Left lung (tissue), 4 donors: ENCODE measurements at regions not wholly inside any gene's neighbourhood (a gene's known extent, or its start where the extent isn't known, plus 50 kb on each side); places are given as distances from the start of the nearest gene placed in this dataset.

Source experiments
- ATAC-seq: fragments of 200-7000 bp; cut with Tn5 transposase; one replicate; pipeline ENCODE4 v1.9.1; 2020; ENCODE audit warnings: moderate library complexity
- DNase-seq, 4 donors: peaks; one replicate each; pipeline ENCODE4 v3.0.0-alpha.2; 2013 to 2020
- H3K27ac ChIP-seq, 2 donors: fragments of 200-600 bp; sonication (generic) in 1 of 2; one replicate each; pipeline versions ENCODE4 v1.5.0 to v1.8.0; 2020 to 2021
- H3K27me3 ChIP-seq, 2 donors: fragments of 200-600 bp; sonication (generic) in 1 of 2; one replicate each; pipeline versions ENCODE4 v1.5.0 to v1.8.0; 2020 to 2021
- H3K36me3 ChIP-seq, 2 donors: fragments of 200-600 bp; sonication (generic) in 1 of 2; one replicate each; pipeline versions ENCODE4 v1.5.0 to v1.8.0; 2020 to 2021
- H3K4me1 ChIP-seq, 2 donors: fragments of 200-600 bp; one replicate each; pipeline ENCODE4 v1.8.0; 2021
- H3K4me3 ChIP-seq, 2 donors: fragments of 200-600 bp; sonication (generic) in 1 of 2; one replicate each; pipeline versions ENCODE4 v1.5.0 to v1.8.0; 2020 to 2021; ENCODE audit warnings: mild to moderate bottlenecking in 1 of 2
- H3K9me3 ChIP-seq, 2 donors: fragments of 200-600 bp; sonication (generic) in 1 of 2; one replicate each; pipeline versions ENCODE4 v1.5.0 to v1.8.0; 2020 to 2021
- intact Hi-C, 2 donors: fragments of 100-400 bp; cut with DNase I; formaldehyde crosslinking; loops; one replicate each; pipeline versions ENCODE4 v1.11.2 to v1.14.2; 2022
- TF ChIP-seq, protein P1 (sequence below), 2 donors: fragments of 200-600 bp; sonication (generic) in 1 of 2; IDR thresholded peaks; one replicate each; pipeline versions ENCODE4 v1.5.0 to v1.8.0; 2021; ENCODE audit warnings: antibody characterized with exemption in 2 of 2
- donor health status: DM: no; HTN: yes; CAD: no.
- donor health status: DM: no; HTN: no; CAD: no.

DNA sequence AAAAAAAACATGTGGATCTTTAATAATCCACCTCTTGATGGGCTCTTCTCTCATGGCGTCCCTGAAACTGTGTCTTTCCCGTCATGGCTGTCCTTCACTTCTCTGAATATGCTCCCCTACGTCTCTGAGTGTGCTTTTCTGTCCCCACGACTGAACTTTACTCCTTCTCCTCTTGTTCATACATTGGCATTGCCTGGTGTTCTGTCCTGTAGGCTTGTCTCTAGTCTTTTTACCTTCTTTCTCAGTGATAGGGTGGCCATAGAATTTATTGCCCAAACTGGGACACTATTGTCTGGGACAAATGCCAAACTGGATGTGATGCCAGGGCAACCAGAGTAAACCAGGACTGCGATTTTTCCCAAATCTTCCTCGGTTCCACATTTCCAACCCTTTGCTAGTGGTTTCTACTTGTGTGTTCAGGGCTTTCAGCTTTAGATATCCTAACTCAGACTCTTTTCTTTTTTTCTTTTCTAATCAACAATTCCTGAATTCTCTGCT lies 202.2 kb downstream of the ATP23 start:
- no peaks in the 10 kb centered on the region for H3K4me1 ChIP-seq
- no peak overlapping the region for H3K27ac ChIP-seq
- intact Hi-C loops, result no loop called here
- TF ChIP-seq, protein P1, sequence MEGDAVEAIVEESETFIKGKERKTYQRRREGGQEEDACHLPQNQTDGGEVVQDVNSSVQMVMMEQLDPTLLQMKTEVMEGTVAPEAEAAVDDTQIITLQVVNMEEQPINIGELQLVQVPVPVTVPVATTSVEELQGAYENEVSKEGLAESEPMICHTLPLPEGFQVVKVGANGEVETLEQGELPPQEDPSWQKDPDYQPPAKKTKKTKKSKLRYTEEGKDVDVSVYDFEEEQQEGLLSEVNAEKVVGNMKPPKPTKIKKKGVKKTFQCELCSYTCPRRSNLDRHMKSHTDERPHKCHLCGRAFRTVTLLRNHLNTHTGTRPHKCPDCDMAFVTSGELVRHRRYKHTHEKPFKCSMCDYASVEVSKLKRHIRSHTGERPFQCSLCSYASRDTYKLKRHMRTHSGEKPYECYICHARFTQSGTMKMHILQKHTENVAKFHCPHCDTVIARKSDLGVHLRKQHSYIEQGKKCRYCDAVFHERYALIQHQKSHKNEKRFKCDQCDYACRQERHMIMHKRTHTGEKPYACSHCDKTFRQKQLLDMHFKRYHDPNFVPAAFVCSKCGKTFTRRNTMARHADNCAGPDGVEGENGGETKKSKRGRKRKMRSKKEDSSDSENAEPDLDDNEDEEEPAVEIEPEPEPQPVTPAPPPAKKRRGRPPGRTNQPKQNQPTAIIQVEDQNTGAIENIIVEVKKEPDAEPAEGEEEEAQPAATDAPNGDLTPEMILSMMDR (IDR thresholded peaks at IDR 0.05), result no peak
- DNase-seq (no peak), ATAC-seq (no peak)
- H3K36me3 ChIP-seq, result no peaks in the 10 kb centered on the region
- no peak overlapping the region for H3K4me3 ChIP-seq
- H3K9me3 ChIP-seq, result peaks cover 0 to 7% of the 10 kb centered on the region in 2 donors
- H3K27me3 ChIP-seq, result no peaks in the 10 kb centered on the region

DNA sequence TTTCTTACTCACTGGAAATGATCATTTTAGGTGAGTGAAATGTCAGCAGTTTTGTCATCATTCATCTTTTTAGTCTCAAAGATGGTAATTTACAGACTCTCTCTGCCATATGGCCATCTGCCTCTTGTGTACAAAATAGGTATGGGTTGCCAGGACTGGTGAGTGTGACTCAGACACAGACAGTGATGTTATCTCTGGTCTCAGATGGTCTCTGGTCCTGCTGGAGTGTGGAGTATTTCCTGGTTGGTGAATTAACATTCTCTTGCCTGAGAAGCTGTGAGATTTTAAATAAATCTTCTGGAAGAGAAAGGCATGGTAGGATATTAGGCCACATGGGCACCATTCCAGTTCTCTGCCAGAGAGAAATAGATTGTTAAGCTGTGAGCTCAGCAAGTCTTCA lies 207.0 kb downstream of the ATP23 start:
- Histone ChIP-seq H3K27me3 (no peaks in the 10 kb centered on the region), H3K4me1 (no peaks in the 10 kb centered on the region), H3K27ac (no peak overlapping the region), H3K36me3 (no peaks in the 10 kb centered on the region), H3K9me3 (peaks cover 0 to 7% of the 10 kb centered on the region in 2 donors), H3K4me3 (no peak overlapping the region)
- DNase-seq, result no peak
- no peak for ATAC-seq
- TF ChIP-seq, protein P1 (IDR thresholded peaks at IDR 0.05), result no peak
- intact Hi-C loops, result no loop called here

DNA sequence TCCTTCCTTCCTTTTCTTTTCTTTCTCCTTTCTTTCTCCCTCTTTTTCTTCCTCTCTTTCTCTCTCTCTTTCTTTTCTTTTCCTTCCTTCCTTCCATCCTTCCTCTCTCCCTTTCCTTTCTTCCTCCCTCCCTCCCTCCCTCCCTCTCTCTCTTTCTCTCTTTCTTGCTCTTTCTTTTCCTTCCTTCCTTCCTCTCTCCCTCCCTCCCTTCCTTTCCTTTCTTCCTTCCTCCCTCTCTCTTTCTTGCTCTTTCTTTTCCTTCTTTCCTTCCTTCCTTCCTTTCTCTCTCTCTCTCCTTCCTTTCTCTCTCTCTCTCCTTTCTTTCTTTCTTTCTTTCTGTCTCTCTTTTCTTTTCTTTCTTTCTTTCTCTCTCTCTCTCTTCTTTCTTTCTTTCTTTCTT lies 207.6 kb downstream of the ATP23 start:
- no peak for ATAC-seq
- DNase-seq, result no peak
- Histone ChIP-seq H3K4me3 (no peak overlapping the region), H3K27me3 (no peaks in the 10 kb centered on the region), H3K4me1 (no peaks in the 10 kb centered on the region), H3K9me3 (peaks cover 0 to 7% of the 10 kb centered on the region in 2 donors), H3K36me3 (no peaks in the 10 kb centered on the region), H3K27ac (no peak overlapping the region)
- intact Hi-C loops, result no loop called here
- TF ChIP-seq, protein P1 (IDR thresholded peaks at IDR 0.05), result no peak

DNA sequence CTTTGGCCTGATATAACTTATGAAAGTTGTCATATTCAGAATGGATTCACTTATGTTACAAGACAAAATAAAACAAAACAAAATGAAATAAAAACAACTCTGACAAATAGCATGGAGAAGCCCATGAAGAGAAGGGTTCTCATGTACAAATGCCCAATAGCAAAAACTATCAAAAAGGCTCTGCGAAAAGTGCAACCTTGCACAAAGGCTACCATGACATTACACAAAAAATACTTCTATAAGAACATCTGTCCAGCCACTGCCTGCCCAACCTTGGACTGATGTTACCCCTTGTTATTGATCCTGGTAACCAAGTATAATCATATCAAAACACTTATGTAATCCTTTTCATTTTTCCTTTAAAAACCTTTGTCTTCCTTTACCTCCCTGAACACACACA lies 213.0 kb downstream of the ATP23 start:
- no peak for ATAC-seq
- H3K36me3 ChIP-seq, result no peaks in the 10 kb centered on the region
- no peaks in the 10 kb centered on the region for H3K27me3 ChIP-seq
- intact Hi-C loops, result no loop called here
- TF ChIP-seq, protein P1 (IDR thresholded peaks at IDR 0.05), result no peak
- no peaks in the 10 kb centered on the region for H3K9me3 ChIP-seq
- DNase-seq, result no peak
- no peak overlapping the region for H3K27ac ChIP-seq
- no peaks in the 10 kb centered on the region for H3K4me1 ChIP-seq
- no peak overlapping the region for H3K4me3 ChIP-seq

DNA sequence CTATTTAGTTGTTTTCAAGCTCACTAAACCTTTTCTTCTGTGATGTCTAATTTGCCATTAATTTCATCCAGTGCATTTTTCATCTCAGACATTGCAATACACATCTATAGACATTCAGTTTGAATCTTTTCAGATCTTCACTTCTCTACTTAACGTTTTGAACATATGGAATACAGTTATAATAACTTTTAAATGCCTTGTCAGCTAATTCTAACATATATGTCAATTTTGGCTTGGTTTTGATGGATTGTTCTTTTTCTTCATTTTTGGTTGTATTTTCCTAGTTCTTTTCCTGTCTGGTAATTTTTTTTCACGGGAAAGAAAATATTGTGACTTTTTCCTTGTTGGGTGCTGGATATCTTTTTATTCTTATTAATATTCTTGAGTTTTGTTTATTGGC lies 215.3 kb downstream of the ATP23 start:
- intact Hi-C loops, result no loop called here
- Histone ChIP-seq H3K27ac (no peak overlapping the region), H3K4me1 (no peaks in the 10 kb centered on the region), H3K4me3 (no peak overlapping the region), H3K36me3 (no peaks in the 10 kb centered on the region), H3K27me3 (no peaks in the 10 kb centered on the region), H3K9me3 (no peaks in the 10 kb centered on the region)
- DNase-seq, result no peak
- TF ChIP-seq, protein P1 (IDR thresholded peaks at IDR 0.05), result no peak
- no peak for ATAC-seq
